Lower leg skin (tissue), 3 donors: ENCODE measurements at regions not wholly inside any gene's neighbourhood (a gene's known extent, or its start where the extent isn't known, plus 50 kb on each side); places are given as distances from the start of the nearest gene placed in this dataset.

Experiments
- CTCF ChIP-seq, 3 donors: fragments of 450-650 bp; IDR thresholded peaks; one replicate each; pipeline ENCODE4 v1.5.1; 2016; ENCODE audit warnings: antibody characterized with exemption in 3 of 3, mild to moderate bottlenecking in 3 of 3, moderate library complexity in 2 of 3
- POLR2A ChIP-seq, 2 donors: fragments of 450-650 bp; IDR thresholded peaks; one replicate each; pipeline ENCODE4 v1.6.1; 2016 to 2017; ENCODE audit warnings: antibody characterized with exemption in 2 of 2, mild to moderate bottlenecking in 1 of 2, moderate library complexity in 1 of 2

GRCh38 chr2:81981585-81981984 lies 1677.0 kb upstream of the LRRTM1 start:
- TF ChIP-seq CTCF (IDR thresholded peaks at IDR 0.05): no peak
- TF ChIP-seq POLR2A (IDR thresholded peaks at IDR 0.05): no peak
